ENCODE measurements at regions not wholly inside any gene's neighbourhood (a gene's known extent, or its start where the extent isn't known, plus 50 kb on each side); places are given as distances from the start of the nearest gene placed in this dataset.

DNA sequence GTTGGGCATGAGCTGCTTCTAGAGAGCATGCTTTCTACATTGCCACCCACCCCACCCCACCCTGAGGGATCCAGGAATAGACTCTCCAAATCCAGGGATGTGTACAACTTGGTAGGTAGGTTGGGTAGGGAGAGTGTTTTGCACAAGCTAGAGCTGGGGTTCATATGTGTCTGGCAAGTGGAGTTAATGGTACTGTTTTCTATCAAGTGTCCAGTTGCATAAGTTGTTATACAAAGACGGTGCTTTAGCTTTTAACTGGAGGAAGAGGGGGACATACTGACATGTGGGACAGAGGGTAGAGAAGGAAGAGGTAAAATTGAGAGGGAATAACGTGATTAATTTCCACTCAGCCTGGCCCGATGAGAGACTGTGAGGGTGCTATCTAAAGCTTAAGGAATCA lies 51.0 kb upstream of the TNC start:
- no peak for DNase-seq (ENCODE audit: low read depth in 3 of 3)

DNA sequence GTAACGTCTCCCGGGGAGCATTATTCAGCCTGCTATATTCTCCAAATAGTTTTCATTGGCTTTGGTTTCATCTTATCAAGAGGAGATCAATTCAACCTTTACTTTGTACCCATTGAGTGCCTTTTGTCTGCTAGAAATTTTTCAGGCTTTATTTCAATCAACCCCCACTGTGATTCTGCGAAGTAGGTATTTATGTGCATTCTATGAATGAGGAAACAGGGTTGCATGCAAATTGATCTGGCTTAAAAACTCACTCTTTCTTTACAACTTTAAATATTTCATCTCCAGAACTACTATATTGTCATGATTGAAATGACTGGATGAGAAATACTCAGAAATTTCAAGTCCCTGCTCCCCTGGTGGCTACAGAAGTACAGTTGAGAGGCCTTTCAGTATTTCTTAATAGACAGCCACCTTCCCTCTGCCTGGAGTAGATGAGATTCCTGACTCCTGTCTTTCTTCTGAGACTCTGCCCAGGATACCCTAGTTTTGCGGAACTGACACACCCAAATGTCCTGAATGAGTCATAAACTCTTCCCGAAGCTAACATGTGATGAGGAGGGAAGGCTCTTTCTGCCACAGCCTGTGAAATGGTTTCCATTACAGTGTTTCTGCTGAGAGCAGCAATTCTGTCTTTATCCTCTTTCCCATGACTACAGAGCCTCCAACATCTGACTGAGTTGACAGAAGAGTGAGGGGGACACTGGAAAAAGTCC lies 52.6 kb upstream of the TNC start:
- DNase-seq (ENCODE audit: low read depth in 3 of 3) = no peak

- no peak for DNase-seq (ENCODE audit: low read depth in 3 of 3)
Observed at GRCh38 chr9:115171921-115172388, 54.0 kb upstream of the TNC start.

DNA sequence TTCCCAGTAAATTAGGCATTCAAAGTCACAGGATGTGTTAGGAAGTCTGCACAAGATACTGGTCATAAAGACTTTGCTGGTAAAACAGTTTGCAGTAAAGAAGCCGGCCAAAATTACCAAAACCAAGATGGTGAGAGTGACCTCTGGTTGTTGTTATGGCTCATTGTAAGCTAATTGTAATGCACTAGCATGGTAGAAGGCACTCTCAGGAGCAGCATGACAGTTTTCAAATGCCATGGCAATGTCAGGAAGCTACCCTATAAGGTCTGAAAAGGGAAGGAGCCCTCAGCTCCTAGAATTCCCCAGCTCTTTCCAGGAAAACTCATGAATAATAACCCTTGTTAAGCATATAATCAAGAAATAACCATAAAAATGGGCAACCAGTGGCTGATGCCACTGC lies 64.3 kb upstream of the TNC start:
- no peak for DNase-seq (ENCODE audit: low read depth in 3 of 3)

- DNase-seq (ENCODE audit: low read depth in 3 of 3) = no peak
Observed at GRCh38 chr9:115183436-115183835, 65.5 kb upstream of the TNC start.

GRCh38 chr9:115189686-115190085 lies 71.7 kb upstream of the TNC start:
- no peak for DNase-seq (ENCODE audit: low read depth in 3 of 3)

DNA sequence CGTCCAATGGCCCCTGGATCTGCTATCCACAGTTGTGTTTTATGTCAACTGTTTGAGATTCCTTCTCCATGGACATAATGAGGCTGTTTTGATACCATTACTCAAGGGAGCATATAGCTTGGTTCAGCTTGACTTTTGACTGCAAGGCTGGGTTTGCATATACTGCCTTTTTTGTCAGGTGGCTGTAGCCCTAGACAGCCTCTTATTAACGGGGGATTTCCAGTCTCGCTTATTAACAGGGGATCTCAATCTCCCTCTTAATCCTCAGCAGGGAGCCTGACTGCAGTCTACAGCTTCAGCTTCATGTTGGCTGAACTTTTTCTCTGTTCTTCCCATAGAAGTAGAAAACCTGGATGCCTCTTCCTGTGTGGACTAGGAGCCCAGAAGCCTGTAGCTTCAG lies 73.7 kb upstream of the TNC start:
- no peak for DNase-seq (ENCODE audit: low read depth in 3 of 3)

DNA sequence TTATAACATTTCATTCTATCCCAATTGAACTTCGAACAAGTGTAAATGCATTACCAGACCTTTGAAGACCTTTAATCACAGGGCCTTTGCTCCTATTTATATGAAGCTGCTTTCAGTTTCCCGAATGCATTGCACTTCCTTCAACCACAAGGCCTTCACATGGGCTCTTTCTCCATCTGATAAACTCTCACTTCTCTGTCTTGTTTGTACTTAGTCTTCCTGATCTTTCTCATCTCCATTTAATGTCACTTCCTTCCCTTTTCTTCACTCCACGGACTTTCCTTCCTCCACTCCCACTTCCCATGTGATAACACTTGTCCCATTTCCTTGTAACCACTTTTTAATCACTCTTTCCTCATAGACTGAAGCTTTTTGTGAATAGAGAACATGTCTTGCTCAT lies 74.3 kb upstream of the TNC start:
- DNase-seq (ENCODE audit: low read depth in 3 of 3) = no peak

- no peak for DNase-seq (ENCODE audit: low read depth in 3 of 3)
Observed at GRCh38 chr9:115192835-115193525, 75.0 kb upstream of the TNC start.

- no peak for DNase-seq (ENCODE audit: low read depth in 3 of 3)
Observed at GRCh38 chr9:115193777-115194176, 75.8 kb upstream of the TNC start.

GRCh38 chr9:115194216-115194615 lies 76.3 kb upstream of the TNC start:
- no peak for DNase-seq (ENCODE audit: low read depth in 3 of 3)

DNA sequence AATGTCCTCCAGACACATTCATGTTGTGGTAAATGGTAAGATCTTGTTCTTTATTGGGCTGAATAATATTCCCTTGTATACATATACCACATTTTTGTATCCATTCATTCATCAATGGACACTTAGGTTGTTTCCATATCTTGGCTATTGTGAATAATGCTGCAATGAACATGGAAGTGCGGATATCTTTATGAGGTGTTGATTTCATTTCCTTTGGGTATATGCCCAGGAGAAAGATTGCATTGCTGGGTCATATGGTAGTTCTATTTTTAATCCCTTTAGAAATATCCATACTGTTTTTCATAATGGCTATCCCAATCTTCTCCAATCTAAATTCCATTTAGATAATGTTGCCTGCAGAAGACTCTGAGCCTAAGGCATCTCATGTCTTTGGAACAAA lies 78.0 kb upstream of the TNC start:
- DNase-seq (ENCODE audit: low read depth in 3 of 3) = no peak

GRCh38 chr9:115196919-115197318 lies 79.0 kb upstream of the TNC start:
- DNase-seq (ENCODE audit: low read depth in 3 of 3) = no peak

DNA sequence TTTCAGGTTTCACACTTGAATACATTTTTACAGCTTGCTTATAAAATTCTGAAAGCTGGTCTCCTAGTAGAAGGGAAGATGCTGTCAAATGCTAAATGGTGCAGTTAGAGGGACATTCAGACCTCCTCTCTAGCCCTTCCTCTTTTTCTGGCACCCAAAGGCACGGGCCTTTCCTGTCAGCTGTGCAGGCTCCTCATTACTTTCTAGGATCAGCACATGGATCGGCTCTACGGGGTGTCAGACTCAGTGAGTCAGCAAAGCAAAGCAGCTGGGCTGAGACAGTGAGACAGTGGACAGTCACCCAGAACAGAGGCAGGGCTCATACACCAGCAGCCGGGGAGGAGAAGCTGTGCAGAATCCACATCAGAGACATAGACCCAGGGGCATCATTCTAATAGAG lies 80.0 kb upstream of the TNC start:
- no peak for DNase-seq (ENCODE audit: low read depth in 3 of 3)

DNA sequence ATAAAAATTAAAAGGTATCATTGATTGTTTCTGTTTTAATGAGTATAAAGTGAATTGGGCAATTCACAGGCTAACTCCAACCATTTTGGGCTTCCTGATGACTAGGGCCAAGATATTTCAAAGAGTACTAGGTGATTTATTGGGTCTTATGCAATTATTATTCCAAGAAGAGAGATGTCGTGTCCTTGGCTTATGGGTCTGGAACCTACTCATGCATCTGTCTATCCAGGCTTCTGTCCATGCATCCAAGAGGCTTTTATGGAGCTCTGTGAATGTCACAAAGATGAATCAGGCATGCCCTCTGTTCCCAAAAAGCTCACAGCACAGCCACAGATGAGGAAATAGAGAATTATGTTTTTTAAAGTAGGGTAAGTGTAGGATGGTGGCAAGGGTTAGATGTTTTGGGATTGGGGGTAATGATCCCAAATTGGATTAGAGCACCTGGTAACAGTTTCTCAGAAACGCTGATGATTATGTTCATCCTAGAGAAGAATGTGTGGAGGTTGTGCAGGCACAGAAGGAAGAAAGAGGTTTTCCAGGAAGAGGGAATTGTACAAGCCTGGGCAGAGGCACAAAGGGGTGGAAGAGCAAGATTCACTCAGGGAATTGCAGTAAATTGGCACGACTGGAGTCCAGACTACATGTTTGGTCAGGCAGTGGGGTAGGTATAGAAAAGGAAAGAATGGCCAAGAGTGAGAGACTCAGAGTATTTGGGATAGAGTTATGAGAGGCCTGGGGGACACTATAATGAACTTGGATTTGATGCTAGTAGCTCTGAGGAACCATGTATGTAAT lies 83.0 kb upstream of the TNC start:
- no peak for DNase-seq (ENCODE audit: low read depth in 3 of 3)

GRCh38 chr9:115202181-115202580 lies 84.2 kb upstream of the TNC start:
- no peak for DNase-seq (ENCODE audit: low read depth in 3 of 3)

GRCh38 chr9:115202960-115203751 lies 85.2 kb upstream of the TNC start:
- DNase-seq (ENCODE audit: low read depth in 3 of 3) = no peak

- no peak for DNase-seq (ENCODE audit: low read depth in 3 of 3)
Observed at GRCh38 chr9:115204904-115205453, 87.0 kb upstream of the TNC start.

DNA sequence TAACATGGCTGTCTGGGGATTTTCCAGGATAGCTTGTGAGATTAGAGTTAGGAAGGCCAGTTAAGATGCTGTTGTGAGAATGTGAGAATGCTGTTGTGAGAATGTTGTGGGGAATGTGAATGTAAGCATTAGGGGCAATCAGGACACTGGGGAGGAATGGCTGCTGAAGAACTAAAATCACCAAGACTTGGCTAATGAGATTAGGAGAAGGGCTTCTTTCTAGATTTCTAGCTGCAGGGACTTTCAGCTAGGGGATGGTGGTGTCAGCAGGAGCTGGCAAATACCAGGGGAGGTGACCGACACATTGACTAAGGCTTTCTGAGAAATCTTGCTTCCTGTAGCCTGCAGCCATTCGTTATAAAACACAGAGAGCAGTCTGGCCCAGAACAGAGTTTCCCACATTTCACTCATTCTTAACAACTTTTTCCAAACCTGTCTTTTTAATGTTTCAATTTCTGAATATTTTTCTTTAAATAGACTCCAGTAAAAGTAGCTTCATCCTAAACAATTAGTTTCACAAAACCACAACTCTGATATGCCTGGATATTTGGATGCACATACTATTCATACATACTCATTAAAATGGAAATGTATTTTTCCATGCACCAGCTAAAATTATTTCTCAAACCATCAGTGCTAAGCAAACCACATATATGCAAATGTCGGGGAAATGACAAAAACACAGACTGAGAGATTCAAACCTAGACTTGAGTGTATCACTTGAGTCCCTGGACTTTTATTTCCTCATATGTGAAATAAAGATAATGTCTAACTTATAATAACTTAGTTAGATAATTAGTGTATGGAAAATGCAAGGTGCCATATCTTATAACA lies 89.3 kb upstream of the TNC start:
- DNase-seq (ENCODE audit: low read depth in 3 of 3) = no peak

GRCh38 chr9:115208501-115208900 lies 90.5 kb upstream of the TNC start:
- no peak for DNase-seq (ENCODE audit: low read depth in 3 of 3)
